WTC11 (cell line): ENCODE measurements at regions not wholly inside any gene's neighbourhood (a gene's known extent, or its start where the extent isn't known, plus 50 kb on each side); places are given as distances from the start of the nearest gene placed in this dataset.

Source experiments
- CREB1 ChIP-seq: sonication (generic); formaldehyde crosslinking; IDR thresholded peaks from 2 replicates; pipeline ENCODE4 v1.8.0; 2023; ENCODE audit warnings: mild to moderate bottlenecking, missing genetic modification reagents
- IRF2 ChIP-seq: sonication (generic); formaldehyde crosslinking; IDR thresholded peaks from 2 replicates; pipeline ENCODE4 v1.8.0; 2022; ENCODE audit warnings: low read depth, missing genetic modification reagents, borderline replicate concordance
- JUN ChIP-seq: sonication (generic); formaldehyde crosslinking; IDR thresholded peaks from 2 replicates; pipeline ENCODE4 v1.8.0; 2023; ENCODE audit warnings: mild to moderate bottlenecking, missing genetic modification reagents
- KAT7 ChIP-seq: sonication (generic); formaldehyde crosslinking; IDR thresholded peaks from 2 replicates; pipeline ENCODE4 v1.8.1; 2023; ENCODE audit warnings: missing genetic modification reagents, mild to moderate bottlenecking, borderline replicate concordance
- MAX ChIP-seq: sonication (generic); formaldehyde crosslinking; IDR thresholded peaks from 2 replicates; pipeline ENCODE4 v1.8.0; 2022; ENCODE audit warnings: mild to moderate bottlenecking, missing genetic modification reagents
- SP1 ChIP-seq: sonication (generic); formaldehyde crosslinking; conservative IDR thresholded peaks from 2 replicates; pipeline ENCODE4 v1.8.1; 2022; ENCODE audit warnings: missing genetic modification reagents
- TCF7 ChIP-seq: sonication (generic); formaldehyde crosslinking; IDR thresholded peaks from 2 replicates; pipeline ENCODE4 v1.8.0; 2022; ENCODE audit warnings: mild to moderate bottlenecking, low read depth, missing genetic modification reagents, moderate library complexity
- ZNF138 ChIP-seq: sonication (generic); formaldehyde crosslinking; conservative IDR thresholded peaks from 2 replicates; pipeline ENCODE4 v1.8.1; 2022; ENCODE audit warnings: mild to moderate bottlenecking, moderate library complexity, missing genetic modification reagents
- TF ChIP-seq, protein P1 (sequence below): fragments of 200-600 bp; IDR thresholded peaks from 2 replicates; pipeline ENCODE4 v1.8.0; 2022; ENCODE audit warnings: antibody characterized with exemption
- TF ChIP-seq, protein P2 (sequence below): fragments of 250-450 bp; sonication (Bioruptor Pico); IDR thresholded peaks from 2 replicates; pipeline ENCODE4 v1.9.0; 2021; ENCODE audit warnings: moderate library complexity, mild to moderate bottlenecking, inconsistent platforms, borderline replicate concordance

GRCh38 chr14:40523123-40523522, 1083.6 kb upstream of the LRFN5 start:
- TF ChIP-seq TCF7 (CRISPR knock-in tag) (no peak), CREB1 (CRISPR knock-in tag) (no peak), JUN (CRISPR knock-in tag) (no peak), KAT7 (CRISPR knock-in tag) (no peak), MAX (CRISPR knock-in tag) (no peak), SP1 (no peak), ZNF138 (CRISPR knock-in tag) (no peak), IRF2 (no peak)
- TF ChIP-seq, protein P1, sequence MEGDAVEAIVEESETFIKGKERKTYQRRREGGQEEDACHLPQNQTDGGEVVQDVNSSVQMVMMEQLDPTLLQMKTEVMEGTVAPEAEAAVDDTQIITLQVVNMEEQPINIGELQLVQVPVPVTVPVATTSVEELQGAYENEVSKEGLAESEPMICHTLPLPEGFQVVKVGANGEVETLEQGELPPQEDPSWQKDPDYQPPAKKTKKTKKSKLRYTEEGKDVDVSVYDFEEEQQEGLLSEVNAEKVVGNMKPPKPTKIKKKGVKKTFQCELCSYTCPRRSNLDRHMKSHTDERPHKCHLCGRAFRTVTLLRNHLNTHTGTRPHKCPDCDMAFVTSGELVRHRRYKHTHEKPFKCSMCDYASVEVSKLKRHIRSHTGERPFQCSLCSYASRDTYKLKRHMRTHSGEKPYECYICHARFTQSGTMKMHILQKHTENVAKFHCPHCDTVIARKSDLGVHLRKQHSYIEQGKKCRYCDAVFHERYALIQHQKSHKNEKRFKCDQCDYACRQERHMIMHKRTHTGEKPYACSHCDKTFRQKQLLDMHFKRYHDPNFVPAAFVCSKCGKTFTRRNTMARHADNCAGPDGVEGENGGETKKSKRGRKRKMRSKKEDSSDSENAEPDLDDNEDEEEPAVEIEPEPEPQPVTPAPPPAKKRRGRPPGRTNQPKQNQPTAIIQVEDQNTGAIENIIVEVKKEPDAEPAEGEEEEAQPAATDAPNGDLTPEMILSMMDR = no peak
- TF ChIP-seq, protein P2, sequence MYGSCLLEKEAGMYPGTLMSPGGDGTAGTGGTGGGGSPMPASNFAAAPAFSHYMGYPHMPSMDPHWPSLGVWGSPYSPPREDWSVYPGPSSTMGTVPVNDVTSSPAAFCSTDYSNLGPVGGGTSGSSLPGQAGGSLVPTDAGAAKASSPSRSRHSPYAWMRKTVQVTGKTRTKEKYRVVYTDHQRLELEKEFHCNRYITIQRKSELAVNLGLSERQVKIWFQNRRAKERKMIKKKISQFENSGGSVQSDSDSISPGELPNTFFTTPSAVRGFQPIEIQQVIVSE (CRISPR knock-in tag) = no peak
